Right kidney (tissue), 1 donor: ENCODE measurements at regions not wholly inside any gene's neighbourhood (a gene's known extent, or its start where the extent isn't known, plus 50 kb on each side); places are given as distances from the start of the nearest gene placed in this dataset.
"Not testable (repeated sequence)": the region's sequence is repeated elsewhere in the genome, so short reads cannot be mapped to it uniquely, and the experiment has no call there.

ENCODE experiments used
- DNase-seq: peaks from one replicate; pipeline ENCODE4 v3.0.0-alpha.2; 2016

DNA sequence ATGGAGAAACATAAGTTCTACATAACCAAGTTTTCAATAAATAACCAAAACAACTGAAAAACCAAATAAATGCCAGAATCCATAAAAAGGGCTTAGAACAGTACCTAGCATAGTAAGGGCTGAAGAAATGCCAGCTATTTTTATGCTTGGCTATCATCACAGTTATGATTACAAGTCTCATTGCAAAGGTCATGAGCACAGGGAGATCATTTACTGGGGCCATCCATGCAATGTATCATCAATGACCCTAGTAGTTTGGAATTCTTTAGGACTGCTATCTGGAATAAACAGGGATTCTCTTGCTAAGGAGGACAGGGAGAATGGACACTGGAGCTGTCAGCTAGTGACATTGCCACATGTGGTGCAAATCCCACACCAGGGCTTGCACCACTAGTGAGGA is 92.5 kb upstream of the NAP1L1 start:
- no peak for DNase-seq

DNA sequence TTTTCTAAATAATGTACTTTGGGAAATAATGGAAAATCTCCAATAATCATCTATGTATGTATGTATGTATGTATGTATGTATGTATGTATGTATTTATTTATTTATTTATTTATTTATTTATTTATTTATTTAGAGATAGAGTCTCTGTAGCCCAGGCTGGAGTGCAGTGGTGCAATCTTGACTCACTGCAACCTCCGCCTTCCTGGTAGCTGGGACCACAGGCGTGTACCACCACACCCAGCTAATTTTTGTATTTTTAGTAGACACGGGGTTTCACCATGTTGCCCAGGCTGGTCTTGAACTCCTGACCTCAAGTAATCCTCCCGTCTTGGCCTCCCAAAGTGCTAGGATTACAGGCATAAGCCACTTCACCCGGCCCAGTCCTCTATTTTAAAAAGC is 91.5 kb upstream of the NAP1L1 start:
- not testable (repeated sequence) for DNase-seq

DNA sequence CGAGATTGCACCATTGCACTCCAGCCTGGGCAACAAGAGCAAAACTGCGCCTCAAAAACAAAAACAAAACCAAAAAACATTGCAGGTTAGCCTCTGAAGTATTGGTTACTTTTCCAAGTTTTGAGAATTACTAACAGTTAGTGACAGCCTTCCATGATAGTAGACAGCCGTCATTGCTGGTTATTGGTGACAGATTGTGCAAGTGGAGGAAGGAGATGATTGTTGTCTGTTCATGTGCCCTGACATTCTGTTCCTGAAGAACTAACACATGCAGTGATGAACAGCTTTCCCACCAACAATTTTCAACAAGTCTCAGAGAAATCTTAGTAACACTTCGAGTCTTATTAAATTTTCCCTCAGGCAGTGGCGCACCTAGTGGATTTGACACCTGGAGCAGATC is 89.3 kb upstream of the NAP1L1 start:
- no peak for DNase-seq

DNA sequence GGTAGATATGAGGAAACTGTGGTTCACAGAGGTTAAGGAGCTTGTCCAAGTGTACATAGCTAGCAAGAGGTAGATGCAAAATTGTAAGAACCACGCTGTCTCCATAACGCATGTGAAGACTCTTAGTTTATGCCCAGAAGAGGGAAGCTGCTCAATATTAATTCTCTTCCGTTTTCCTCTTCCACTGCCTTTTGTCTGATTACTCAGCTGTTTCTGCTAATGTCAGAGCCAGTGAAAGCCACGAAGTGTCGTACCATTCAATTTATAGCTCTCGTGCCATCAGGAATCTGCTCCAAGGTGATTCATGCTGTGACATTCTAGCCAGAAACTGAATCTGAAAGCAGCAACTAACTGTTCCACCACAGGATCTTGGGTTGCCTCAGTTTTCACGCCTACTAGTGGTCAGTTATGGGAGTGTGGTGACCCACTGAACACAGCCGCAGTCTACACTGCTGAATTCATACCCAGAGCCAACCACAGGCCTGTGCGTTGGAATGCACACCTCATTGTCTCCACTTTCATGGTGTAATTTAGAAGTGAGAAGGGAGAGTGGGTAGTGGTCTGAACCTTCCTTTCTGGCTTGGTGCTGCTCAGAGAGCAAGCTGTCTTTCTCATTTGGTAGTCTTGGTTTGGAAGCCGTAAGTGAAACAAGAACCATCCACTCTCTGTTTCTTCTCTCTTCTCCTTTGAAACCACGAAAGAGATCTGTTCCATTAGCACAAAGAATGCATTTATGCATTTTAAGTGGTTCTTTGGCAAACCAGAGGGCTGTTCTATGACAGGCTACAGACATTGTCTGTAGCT is 74.2 kb upstream of the NAP1L1 start:
- no peak for DNase-seq

DNA sequence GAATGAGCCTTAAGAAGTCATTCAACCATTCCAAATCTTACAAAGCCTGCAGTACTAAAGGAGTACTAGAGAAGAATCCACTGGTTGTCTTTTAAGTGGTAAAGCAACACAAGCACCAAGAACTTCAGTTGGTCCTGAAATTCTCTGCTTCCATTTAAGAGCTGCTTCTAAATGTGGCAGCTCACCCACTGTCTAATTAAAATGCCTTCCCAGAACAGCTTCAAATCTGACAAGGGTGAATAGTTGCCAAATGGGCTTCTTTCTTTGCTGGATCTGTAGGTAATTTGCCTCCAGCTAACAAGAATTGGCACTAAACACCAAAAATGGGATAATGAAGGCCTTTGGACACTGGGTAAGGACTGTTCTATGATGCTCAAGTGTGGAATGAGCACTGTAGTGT is 72.2 kb upstream of the NAP1L1 start:
- no peak for DNase-seq

DNA sequence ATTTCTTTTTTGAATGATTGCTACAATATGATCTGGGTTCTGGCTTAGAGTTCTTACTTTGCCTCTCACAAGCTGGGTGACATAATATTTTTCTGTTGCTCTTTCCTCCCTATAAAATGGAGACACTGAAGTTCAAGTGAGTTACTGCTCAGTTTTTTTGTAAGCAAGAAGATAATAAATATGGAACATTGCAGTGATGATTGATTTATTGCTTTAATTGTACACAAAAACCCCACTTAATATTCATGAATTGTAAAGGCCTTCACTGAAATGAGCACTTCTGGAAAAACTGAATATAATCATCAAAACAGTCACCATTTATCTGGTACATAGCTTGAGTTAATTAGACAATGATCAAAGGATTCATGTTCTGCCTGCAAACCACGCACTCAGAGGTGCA is 71.8 kb upstream of the NAP1L1 start:
- no peak for DNase-seq

DNA sequence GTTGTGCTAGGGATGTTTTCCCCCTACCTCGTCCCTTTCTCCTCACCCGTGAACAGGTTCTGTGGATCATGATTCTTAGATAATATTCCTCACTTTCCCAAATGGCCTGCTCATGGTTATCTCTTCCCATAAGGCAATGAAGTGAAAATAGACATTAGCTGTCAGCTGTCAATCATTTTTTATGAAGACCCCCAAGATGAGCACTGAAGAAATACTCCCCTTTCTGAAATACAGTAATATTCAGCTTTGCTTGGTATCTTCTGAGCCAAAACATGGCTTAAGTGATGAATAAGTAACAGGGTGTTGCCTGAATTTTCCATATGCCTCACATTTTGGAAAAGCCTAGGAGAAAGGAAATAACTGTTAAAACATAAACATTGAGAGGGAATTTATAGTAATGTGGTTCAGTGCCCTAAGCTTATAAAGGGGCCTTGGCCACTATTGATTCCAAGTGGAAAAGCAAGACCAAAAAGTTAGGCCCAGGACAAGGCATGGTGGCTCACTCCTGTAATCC is 70.7 kb upstream of the NAP1L1 start:
- no peak for DNase-seq

DNA sequence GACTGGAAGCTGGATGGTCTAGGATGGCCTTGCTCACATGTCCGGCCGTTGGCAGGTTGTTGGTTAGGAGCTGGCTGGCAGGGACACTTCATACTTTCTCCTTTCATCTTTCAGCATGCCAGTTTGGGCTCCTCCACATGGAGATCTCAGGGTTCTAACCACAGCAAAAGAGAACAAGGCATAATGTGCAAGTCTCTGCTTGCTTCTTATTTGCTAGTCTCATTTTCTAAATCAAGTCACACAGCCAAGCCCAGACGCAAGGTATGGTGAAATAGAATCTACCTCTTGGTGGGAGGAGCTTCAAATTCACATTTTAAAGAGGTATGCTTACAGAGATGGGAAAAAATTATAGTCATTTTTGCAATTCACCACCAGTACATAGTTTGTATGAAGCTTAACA is 69.1 kb upstream of the NAP1L1 start:
- DNase-seq, result no peak

DNA sequence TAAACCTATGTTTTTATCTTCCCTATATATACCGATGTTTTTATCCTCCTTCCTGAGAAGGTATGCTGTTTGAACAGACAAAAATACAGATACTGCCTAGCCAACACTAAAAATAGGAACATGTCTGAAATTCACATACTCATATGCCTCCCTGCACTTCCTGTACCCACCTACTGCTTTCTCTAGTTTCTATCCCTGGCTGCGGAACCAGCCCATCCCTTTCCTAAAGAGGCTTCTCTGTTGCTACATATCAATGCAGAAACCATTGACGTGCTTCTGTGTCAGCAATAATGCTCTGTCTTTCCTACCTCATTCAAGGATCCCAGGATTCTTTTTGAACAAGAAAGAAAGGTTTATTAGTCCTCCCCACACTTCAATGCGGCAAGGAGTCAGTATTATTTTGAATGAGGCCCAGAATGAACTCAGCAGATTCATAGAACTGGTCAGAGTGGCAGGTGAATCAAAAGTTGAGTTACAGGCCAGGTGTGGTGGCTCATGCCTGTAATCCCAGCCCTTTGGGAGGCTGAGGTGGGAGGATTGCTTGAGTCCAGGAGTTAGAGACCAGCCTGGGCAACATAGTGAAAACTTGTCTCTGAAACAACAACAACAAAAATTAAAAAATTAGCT is 67.8 kb upstream of the NAP1L1 start:
- no peak for DNase-seq

DNA sequence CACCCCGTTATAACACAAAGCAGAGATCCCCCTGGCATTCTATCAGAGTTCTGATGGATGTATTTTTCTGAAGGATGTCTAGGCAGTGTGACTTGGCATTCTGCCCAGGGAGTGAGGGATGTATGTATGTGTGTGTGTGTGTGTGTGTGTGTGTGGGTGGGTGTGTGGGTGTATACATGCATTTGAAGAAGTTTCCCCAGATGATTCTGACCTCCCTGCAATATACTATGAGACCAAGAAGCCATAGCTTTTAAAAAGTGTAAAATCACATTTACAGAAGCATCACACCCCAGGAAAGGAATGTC is 59.7 kb upstream of the NAP1L1 start:
- peak; percentile 37 for DNase-seq

DNA sequence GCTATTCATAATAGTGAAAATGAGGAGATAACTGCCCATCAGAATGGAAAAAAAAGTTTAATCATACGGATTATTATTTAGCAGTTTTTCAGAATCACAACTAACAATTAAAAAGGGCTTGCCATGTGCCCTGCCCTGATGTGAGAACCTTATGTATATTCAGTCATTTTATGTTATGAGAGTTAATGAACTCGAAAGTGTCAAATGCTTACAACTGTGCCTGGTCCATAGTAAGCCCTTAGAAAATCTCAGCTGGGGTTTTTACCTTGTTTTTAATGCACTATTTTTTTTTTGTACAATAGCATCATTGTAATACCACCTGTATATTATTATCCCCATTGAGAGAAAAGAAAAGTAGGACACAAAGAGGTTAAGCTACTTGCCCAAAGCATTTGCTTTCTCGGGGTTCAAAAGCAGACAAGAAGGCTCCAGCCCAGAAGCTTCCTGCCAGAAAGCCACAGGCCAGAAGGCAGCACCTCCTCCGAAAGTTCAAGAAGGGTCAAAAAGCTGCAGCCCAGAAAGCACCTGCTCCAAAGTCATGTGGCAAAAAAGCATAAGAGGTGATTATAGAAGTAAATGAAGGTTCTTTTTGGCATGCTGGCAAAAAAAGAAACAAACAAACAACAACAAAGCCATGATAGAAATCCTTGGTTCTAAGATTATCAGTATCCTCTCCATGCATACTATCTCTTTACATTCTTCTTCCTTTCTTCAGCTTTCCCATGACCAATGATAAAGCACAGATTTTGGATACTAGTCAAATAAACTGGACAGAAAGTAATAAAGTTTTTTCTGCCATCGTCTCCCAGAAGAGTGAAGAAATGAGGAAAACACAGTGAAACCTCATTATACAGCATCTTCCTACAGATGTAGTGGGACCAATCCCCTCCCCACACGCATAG is 59.1 kb upstream of the NAP1L1 start:
- no peak for DNase-seq

DNA sequence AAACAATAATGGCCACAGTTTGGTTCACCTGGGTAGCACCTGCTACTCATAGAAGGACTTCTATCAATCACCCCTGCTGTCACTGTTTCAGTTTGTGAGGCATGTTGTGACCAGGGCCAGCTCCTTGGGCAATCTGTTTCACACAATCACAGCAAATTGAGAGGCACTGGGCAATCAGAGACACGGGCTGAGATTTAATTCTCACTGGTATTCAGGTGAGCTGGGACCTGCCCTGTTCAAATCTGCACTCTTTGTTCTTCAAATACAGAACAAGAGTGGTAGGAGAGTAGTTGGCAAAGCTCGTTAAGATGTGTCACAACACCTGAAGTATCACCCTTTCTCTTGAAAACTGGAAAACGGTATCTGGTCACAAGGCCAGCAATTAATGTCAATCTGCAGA is 57.8 kb upstream of the NAP1L1 start:
- no peak for DNase-seq

DNA sequence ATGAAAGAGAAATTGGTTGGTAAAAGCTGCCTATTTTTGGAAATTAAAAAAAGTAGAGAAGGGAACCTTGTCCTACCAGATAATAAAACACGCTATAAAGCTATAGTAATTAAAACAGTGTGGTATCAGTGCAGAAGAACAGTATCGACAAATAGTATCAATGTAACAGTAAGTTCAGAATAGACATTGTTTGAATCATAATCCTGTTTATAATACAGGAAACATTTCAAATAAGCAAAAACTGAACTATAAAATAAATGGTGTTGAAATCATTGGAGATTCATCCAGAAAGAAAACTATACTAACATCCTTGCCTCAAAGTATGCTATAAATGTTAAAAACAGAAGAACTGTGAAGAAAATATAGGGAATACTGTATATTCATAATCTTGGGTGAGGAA is 54.2 kb upstream of the NAP1L1 start:
- DNase-seq, result no peak

DNA sequence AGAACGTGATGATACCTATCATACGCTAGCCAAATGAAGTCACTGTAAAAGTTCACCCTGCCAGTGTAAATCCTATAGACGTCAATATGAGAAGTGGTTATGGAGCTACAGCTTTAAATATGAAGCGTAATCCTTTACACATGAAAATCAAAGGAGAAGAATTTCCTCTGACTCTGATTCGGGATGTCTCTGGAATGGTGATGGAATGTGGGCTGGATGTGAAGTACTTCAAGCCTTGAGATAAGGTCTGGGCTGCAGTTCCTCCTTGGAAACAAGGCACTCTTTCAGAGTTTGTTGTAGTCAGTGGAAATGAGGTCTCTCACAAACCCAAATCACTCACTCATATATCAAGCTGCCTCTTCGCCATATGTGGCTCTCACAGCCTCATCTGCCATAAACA is 53.1 kb upstream of the NAP1L1 start:
- DNase-seq, result no peak

DNA sequence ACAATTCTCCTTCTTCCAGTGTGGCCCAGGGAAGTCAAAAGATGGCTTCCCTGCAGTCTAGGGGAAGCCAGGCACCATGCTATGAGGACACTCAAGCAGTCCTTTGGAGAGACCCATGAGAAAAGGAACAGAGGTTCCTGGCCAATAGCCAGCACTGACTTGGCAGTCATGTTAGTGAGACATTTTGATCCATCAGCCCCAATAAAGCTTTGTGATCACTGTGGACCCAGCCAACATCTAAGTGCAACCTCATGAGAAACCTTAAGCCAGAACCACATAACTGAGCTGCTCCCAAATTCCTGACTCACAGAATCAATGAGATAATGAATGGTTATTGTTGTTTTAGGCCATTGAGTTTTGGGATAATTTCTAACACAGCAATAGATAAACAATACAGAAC is 51.0 kb upstream of the NAP1L1 start:
- DNase-seq, result no peak
